ENCODE measurements at regions not wholly inside any gene's neighbourhood (a gene's known extent, or its start where the extent isn't known, plus 50 kb on each side); places are given as distances from the start of the nearest gene placed in this dataset.
"Not testable (repeated sequence)": the region's sequence is repeated elsewhere in the genome, so short reads cannot be mapped to it uniquely, and the experiment has no call there.

- DNase-seq (ENCODE audit: low spot score), result not testable (repeated sequence)
These were observed 182.3 kb upstream of the DAAM1 start for GRCh38 chr14:59006179-59006578.

- DNase-seq (ENCODE audit: low spot score), result no peak
These were observed 178.5 kb upstream of the DAAM1 start for GRCh38 chr14:59009967-59010366.

- DNase-seq (ENCODE audit: low spot score), result no peak
These were observed 174.7 kb upstream of the DAAM1 start for GRCh38 chr14:59013672-59014298.

GRCh38 chr14:59015482-59015881 lies 173.0 kb upstream of the DAAM1 start:
- DNase-seq (ENCODE audit: low spot score), result no peak

- DNase-seq (ENCODE audit: low spot score), result no peak
These were observed 171.0 kb upstream of the DAAM1 start for GRCh38 chr14:59017285-59017965.

- DNase-seq (ENCODE audit: low spot score), result no peak
These were observed 170.0 kb upstream of the DAAM1 start for GRCh38 chr14:59018460-59018859.

- no peak for DNase-seq (ENCODE audit: low spot score)
These were observed 169.5 kb upstream of the DAAM1 start for GRCh38 chr14:59018978-59019377.

- no peak for DNase-seq (ENCODE audit: low spot score)
These were observed 168.1 kb upstream of the DAAM1 start for GRCh38 chr14:59020382-59020781.

- no peak for DNase-seq (ENCODE audit: low spot score)
These were observed 166.3 kb upstream of the DAAM1 start for GRCh38 chr14:59022144-59022543.

GRCh38 chr14:59026081-59026480 lies 162.4 kb upstream of the DAAM1 start:
- DNase-seq (ENCODE audit: low spot score), result no peak

GRCh38 chr14:59026640-59027039 lies 161.8 kb upstream of the DAAM1 start:
- DNase-seq (ENCODE audit: low spot score), result not testable (repeated sequence)

GRCh38 chr14:59028476-59029202 lies 159.8 kb upstream of the DAAM1 start:
- DNase-seq (ENCODE audit: low spot score), result peak; percentile 74

GRCh38 chr14:59032826-59033225 lies 155.6 kb upstream of the DAAM1 start:
- DNase-seq (ENCODE audit: low spot score), result no peak

GRCh38 chr14:59036134-59036533 lies 152.3 kb upstream of the DAAM1 start:
- no peak for DNase-seq (ENCODE audit: low spot score)

GRCh38 chr14:59037086-59037485 lies 151.4 kb upstream of the DAAM1 start:
- DNase-seq (ENCODE audit: low spot score), result no peak

- DNase-seq (ENCODE audit: low spot score), result no peak
These were observed 150.8 kb upstream of the DAAM1 start for GRCh38 chr14:59037620-59038019.

GRCh38 chr14:59038746-59039145 lies 149.7 kb upstream of the DAAM1 start:
- no peak for DNase-seq (ENCODE audit: low spot score)

- no peak for DNase-seq (ENCODE audit: low spot score)
These were observed 147.2 kb upstream of the DAAM1 start for GRCh38 chr14:59041308-59041707.

- DNase-seq (ENCODE audit: low spot score), result no peak
These were observed 143.8 kb upstream of the DAAM1 start for GRCh38 chr14:59044707-59045106.

- DNase-seq (ENCODE audit: low spot score), result no peak
These were observed 141.7 kb upstream of the DAAM1 start for GRCh38 chr14:59046746-59047145.

- no peak for DNase-seq (ENCODE audit: low spot score)
These were observed 133.5 kb upstream of the DAAM1 start for GRCh38 chr14:59055006-59055405.

- DNase-seq (ENCODE audit: low spot score), result no peak
These were observed 132.9 kb upstream of the DAAM1 start for GRCh38 chr14:59055439-59056045.

- DNase-seq (ENCODE audit: low spot score), result no peak
These were observed 130.9 kb upstream of the DAAM1 start for GRCh38 chr14:59057551-59057950.

Data from left forelimb (tissue), 1 donor.